ENCODE measurements at regions not wholly inside any gene's neighbourhood (a gene's known extent, or its start where the extent isn't known, plus 50 kb on each side); places are given as distances from the start of the nearest gene placed in this dataset.

DNA sequence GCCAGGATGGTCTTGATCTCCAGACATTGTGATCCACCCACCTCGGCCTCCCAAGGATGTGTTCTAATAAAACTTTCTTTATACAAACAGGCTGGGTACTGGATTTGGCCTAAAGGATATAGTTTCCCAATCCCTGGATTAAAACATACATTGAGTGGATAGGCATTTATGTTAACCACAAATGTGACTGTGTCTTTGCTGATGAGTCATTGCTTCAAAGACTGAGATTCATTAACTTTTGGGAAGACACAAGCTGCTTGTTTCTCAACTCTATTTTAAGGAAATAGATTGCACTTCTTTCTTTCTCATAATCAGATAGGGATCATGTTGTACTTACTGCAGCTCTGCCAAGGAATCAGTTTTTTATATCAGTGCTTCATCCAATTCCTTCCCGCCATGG, 131.3 kb upstream of the AGA start:
- Histone ChIP-seq H3K9ac (ENCODE audit: low read depth, low read length) (no peak overlapping the region), H3K27me3 (ENCODE audit: insufficient read depth, low read length) (no peaks in the 10 kb centered on the region), H3K9me3 (ENCODE audit: insufficient read depth, low read depth, low read length) (no peaks in the 10 kb centered on the region), H3K4me3 (ENCODE audit: low read length) (no peak overlapping the region), H3K27ac (ENCODE audit: low read length) (no peak overlapping the region), H3K36me3 (ENCODE audit: insufficient read depth, low read depth, low read length) (no peaks in the 10 kb centered on the region), H3K4me1 (ENCODE audit: insufficient read depth, low read length) (peaks cover 6% of the 10 kb centered on the region)

DNA sequence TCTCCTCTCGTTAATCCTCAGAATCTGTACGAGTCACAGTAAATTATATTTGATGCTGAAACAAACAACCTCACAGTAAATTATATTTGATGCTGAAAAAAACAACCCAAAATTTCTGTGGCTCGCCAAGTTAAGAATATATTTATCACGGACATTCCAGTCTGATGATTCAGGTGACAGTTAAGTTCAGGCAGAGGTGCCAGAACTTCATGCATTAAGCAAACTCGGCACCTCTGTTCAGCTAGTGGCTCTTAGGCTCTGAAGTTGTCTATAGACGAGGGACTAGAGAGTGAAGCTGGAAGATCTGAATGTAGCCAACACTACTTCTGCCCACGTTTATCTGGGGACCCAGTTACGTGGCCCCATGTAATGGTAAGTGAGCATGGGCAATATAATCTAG, 132.2 kb upstream of the AGA start:
- H3K9ac ChIP-seq (ENCODE audit: low read depth, low read length), result no peak overlapping the region
- no peaks in the 10 kb centered on the region for H3K9me3 ChIP-seq (ENCODE audit: insufficient read depth, low read depth, low read length)
- peaks cover 6% of the 10 kb centered on the region for H3K4me1 ChIP-seq (ENCODE audit: insufficient read depth, low read length)
- no peaks in the 10 kb centered on the region for H3K27me3 ChIP-seq (ENCODE audit: insufficient read depth, low read length)
- no peak overlapping the region for H3K4me3 ChIP-seq (ENCODE audit: low read length)
- no peak overlapping the region for H3K27ac ChIP-seq (ENCODE audit: low read length)
- H3K36me3 ChIP-seq (ENCODE audit: insufficient read depth, low read depth, low read length), result no peaks in the 10 kb centered on the region

DNA sequence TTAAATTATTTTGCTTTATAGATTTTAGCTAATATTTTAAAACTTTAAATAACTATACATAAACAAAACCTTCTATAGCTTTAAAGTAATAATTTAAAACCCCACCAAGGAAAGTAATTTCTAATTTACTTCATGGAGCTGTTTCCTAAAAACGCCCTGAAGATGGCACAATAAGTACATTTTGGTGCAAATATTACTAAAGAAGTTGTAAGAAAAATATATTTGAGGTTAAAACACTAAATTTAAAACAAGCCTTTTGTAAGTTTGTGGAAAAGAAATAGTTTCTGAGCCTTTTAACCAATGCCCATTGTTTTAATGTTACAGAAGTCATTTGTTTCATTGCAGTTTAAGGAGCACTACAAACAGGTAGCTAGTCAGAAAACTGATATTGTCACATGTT, 137.4 kb upstream of the AGA start:
- no peak overlapping the region for H3K4me3 ChIP-seq (ENCODE audit: low read length)
- H3K4me1 ChIP-seq (ENCODE audit: insufficient read depth, low read length), result no peaks in the 10 kb centered on the region
- no peaks in the 10 kb centered on the region for H3K36me3 ChIP-seq (ENCODE audit: insufficient read depth, low read depth, low read length)
- H3K9ac ChIP-seq (ENCODE audit: low read depth, low read length), result no peak overlapping the region
- H3K27ac ChIP-seq (ENCODE audit: low read length), result no peak overlapping the region
- H3K9me3 ChIP-seq (ENCODE audit: insufficient read depth, low read depth, low read length), result no peaks in the 10 kb centered on the region
- H3K27me3 ChIP-seq (ENCODE audit: insufficient read depth, low read length), result no peaks in the 10 kb centered on the region

DNA sequence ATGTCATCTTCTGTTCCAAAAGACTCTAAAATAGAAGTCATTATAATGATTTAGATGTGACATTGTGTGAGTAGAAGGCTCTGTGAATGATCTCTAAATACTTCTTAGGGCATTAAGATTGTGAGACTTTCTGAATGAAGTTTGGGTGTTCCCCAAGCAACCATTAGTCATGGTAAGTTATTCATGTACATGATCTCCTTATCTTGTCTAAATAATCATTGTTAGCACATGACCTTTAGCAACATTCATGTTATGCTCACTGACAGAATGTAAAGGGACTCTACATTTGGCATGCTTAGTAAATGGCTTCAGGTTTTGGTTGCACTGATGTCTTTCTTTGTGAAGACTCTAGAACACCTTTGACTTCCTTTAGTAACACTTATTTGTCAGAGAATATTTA, 140.8 kb upstream of the AGA start:
- Histone ChIP-seq H3K9ac (ENCODE audit: low read depth, low read length) (no peak overlapping the region), H3K36me3 (ENCODE audit: insufficient read depth, low read depth, low read length) (no peaks in the 10 kb centered on the region), H3K4me1 (ENCODE audit: insufficient read depth, low read length) (no peaks in the 10 kb centered on the region), H3K27me3 (ENCODE audit: insufficient read depth, low read length) (no peaks in the 10 kb centered on the region), H3K27ac (ENCODE audit: low read length) (no peak overlapping the region), H3K9me3 (ENCODE audit: insufficient read depth, low read depth, low read length) (no peaks in the 10 kb centered on the region), H3K4me3 (ENCODE audit: low read length) (no peak overlapping the region)

DNA sequence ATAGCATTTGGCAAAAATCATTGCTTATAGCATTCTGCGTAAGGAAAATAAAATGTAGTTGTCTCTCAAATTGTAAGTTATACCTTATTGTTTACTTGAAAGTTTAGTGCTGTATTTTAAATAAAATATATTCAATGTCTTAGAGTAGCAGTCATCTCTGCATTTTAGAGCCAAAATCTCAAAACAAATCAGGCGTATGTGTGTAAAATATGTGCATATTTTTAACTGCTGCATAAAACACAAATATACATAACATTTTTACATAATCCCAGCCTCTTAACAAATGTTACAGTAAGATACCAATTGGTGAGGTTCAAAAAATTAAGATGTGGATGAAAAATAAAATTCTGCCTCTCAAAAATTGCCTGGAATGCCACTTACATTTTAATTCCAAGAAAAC, 145.8 kb upstream of the AGA start:
- H3K27me3 ChIP-seq (ENCODE audit: insufficient read depth, low read length), result no peaks in the 10 kb centered on the region
- H3K4me3 ChIP-seq (ENCODE audit: low read length), result no peak overlapping the region
- no peaks in the 10 kb centered on the region for H3K9me3 ChIP-seq (ENCODE audit: insufficient read depth, low read depth, low read length)
- H3K27ac ChIP-seq (ENCODE audit: low read length), result no peak overlapping the region
- no peaks in the 10 kb centered on the region for H3K36me3 ChIP-seq (ENCODE audit: insufficient read depth, low read depth, low read length)
- H3K9ac ChIP-seq (ENCODE audit: low read depth, low read length), result no peak overlapping the region
- H3K4me1 ChIP-seq (ENCODE audit: insufficient read depth, low read length), result no peaks in the 10 kb centered on the region

DNA sequence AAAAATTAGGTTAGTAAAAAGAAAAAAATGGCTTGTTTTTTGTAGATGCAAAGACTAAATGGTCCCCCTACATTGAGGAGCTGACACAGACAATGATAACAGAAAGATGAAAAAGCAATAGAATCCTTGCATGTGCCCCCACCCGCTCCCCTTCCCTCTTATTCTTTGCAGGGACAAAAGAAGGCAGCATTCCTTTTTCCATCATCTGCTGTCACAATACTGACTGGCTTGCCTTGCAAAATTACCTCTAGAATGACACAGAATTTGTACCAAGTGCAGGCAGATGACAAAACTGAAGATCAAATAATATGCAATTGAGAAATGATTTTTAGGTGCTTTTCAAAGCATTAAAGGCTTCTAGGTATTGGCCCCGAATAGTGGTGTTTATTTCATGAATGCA, 153.1 kb upstream of the AGA start:
- Histone ChIP-seq H3K4me3 (ENCODE audit: low read length) (no peak overlapping the region), H3K36me3 (ENCODE audit: insufficient read depth, low read depth, low read length) (no peaks in the 10 kb centered on the region), H3K9me3 (ENCODE audit: insufficient read depth, low read depth, low read length) (no peaks in the 10 kb centered on the region), H3K27me3 (ENCODE audit: insufficient read depth, low read length) (no peaks in the 10 kb centered on the region), H3K27ac (ENCODE audit: low read length) (no peak overlapping the region), H3K9ac (ENCODE audit: low read depth, low read length) (no peak overlapping the region), H3K4me1 (ENCODE audit: insufficient read depth, low read length) (no peaks in the 10 kb centered on the region)

DNA sequence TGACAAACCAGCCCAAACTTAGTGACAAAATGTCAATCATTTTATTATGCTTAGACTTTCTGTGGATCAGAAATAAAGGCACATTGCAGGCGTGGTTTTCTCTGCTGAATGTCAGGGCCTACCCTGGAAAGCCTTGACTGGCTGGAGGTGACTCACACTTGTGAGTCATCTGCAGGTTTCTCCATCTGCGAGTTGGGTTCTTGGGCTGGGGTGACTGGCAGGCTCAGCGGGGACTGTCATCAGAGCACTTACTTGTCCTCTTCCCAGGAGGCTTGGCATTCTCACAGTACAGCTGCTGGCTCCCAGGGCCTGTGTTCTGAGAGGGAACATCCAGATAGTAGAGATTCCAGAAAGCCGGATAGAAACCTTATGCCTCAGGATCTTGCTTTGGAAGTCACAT, 153.8 kb upstream of the AGA start:
- no peaks in the 10 kb centered on the region for H3K9me3 ChIP-seq (ENCODE audit: insufficient read depth, low read depth, low read length)
- no peaks in the 10 kb centered on the region for H3K4me1 ChIP-seq (ENCODE audit: insufficient read depth, low read length)
- H3K4me3 ChIP-seq (ENCODE audit: low read length), result no peak overlapping the region
- H3K27ac ChIP-seq (ENCODE audit: low read length), result no peak overlapping the region
- H3K27me3 ChIP-seq (ENCODE audit: insufficient read depth, low read length), result no peaks in the 10 kb centered on the region
- no peaks in the 10 kb centered on the region for H3K36me3 ChIP-seq (ENCODE audit: insufficient read depth, low read depth, low read length)
- H3K9ac ChIP-seq (ENCODE audit: low read depth, low read length), result no peak overlapping the region

DNA sequence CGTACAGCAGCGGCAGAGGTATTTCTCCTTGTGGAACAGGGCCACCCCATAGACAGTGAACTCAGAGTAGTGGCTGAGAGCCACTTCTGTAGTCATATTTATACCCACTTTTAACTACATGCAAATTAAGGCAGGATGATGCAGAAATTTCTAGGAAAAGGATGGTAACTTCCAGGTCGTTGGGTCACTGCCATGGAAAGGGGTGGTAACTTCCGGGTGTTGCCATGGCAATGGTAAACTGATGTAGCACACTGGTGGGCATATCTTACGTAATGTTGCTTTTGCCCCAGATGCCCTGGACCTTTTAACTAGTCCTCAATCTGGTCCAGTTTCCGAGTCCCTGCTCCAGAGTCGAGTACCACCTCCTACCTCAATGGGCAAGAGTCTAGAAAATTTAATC, 154.8 kb upstream of the AGA start:
- Histone ChIP-seq H3K27ac (ENCODE audit: low read length) (no peak overlapping the region), H3K27me3 (ENCODE audit: insufficient read depth, low read length) (no peaks in the 10 kb centered on the region), H3K9me3 (ENCODE audit: insufficient read depth, low read depth, low read length) (no peaks in the 10 kb centered on the region), H3K4me1 (ENCODE audit: insufficient read depth, low read length) (no peaks in the 10 kb centered on the region), H3K4me3 (ENCODE audit: low read length) (no peak overlapping the region), H3K9ac (ENCODE audit: low read depth, low read length) (no peak overlapping the region), H3K36me3 (ENCODE audit: insufficient read depth, low read depth, low read length) (no peaks in the 10 kb centered on the region)

DNA sequence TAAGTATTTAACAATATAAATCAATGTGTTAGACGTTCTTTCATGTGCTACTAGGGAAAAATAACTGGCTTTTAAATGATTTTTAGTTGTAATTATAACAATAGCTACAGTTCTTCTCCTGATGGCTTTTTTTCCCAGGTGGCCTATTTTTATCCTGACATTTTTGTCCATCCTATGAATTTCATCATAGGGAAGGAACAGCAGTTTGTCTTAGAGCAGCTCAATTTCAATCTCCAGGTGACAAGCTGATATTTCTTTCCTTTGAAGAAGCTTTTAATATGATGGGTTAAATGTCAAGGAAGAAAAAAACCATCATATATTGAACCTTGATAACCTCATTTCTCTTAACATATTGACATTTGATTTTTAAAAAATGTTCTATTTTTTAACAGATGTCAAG, 163.0 kb upstream of the AGA start:
- Histone ChIP-seq H3K4me1 (ENCODE audit: insufficient read depth, low read length) (no peaks in the 10 kb centered on the region), H3K9me3 (ENCODE audit: insufficient read depth, low read depth, low read length) (no peaks in the 10 kb centered on the region), H3K9ac (ENCODE audit: low read depth, low read length) (no peak overlapping the region), H3K4me3 (ENCODE audit: low read length) (no peak overlapping the region), H3K36me3 (ENCODE audit: insufficient read depth, low read depth, low read length) (no peaks in the 10 kb centered on the region), H3K27me3 (ENCODE audit: insufficient read depth, low read length) (no peaks in the 10 kb centered on the region), H3K27ac (ENCODE audit: low read length) (no peak overlapping the region)

DNA sequence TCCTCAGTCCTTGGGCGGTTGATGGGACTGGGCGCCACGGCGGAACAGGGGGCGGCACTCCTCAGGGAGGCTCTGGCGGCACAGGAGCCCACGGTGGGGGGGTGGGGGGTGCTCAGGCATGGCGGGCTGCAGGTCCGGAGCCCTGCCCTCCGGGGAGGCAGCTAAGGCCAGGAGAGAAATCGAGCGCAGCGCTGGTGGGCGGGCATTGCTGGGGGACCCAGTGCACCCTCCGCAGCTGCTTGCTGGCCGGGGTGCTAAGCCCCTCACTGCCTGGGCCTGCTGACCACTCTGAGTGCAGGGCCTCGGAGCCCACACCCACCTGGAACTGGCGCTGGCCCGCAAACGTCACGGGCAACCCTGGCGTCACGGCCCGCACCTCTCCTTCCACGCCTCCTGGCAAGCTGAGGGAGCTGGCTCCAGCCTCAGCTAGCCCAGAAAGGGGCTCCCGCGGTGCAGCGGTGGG, 164.9 kb upstream of the AGA start:
- Histone ChIP-seq H3K27me3 (ENCODE audit: insufficient read depth, low read length) (no peaks in the 10 kb centered on the region), H3K9ac (ENCODE audit: low read depth, low read length) (no peak overlapping the region)

DNA sequence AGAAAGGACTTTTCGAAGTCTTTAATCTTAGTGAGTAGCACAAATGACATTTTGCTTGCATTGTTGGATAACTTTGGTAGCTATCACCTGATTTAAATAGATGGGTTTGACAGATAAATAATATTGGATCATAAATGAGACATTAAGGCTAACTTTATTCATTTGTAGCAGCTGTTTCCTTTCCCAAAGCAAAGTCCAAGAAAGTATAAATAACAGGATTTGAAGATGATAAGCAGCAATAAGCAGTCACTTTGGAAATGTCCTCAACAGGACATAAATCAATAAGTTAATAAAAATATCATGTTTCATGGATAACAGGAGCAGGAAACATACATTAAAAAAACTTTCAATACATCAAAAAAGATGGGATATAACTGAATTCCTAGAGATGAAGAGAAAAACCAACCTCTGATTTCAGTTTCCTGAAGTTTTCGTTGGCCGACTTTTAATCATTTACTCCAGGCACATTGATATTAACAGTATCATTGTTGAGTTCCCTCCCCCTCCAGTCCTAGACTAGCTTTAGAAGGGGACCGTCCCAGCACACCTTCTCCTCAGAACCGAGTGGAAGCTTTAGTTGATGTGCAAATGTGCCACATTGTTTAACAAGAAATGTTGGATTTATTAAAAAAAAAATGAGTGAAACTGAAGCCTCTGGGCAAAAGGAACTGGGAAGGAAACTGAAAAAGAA, 169.9 kb upstream of the AGA start:
- H3K9ac ChIP-seq (ENCODE audit: low read depth, low read length), result no peak overlapping the region
- no peak overlapping the region for H3K27ac ChIP-seq (ENCODE audit: low read length)
- H3K36me3 ChIP-seq (ENCODE audit: insufficient read depth, low read depth, low read length), result no peaks in the 10 kb centered on the region
- H3K9me3 ChIP-seq (ENCODE audit: insufficient read depth, low read depth, low read length), result no peaks in the 10 kb centered on the region
- H3K4me1 ChIP-seq (ENCODE audit: insufficient read depth, low read length), result peaks cover 4% of the 10 kb centered on the region; the same call in 1 of the 2 replicates
- no peaks in the 10 kb centered on the region for H3K27me3 ChIP-seq (ENCODE audit: insufficient read depth, low read length)
- no peak overlapping the region for H3K4me3 ChIP-seq (ENCODE audit: low read length)

More for the DNA sequence above, 164.9 kb upstream of the AGA start:
- H3K36me3 ChIP-seq (ENCODE audit: insufficient read depth, low read depth, low read length), result no peaks in the 10 kb centered on the region
- peaks cover 4% of the 10 kb centered on the region; the same call in 1 of the 2 replicates for H3K4me1 ChIP-seq (ENCODE audit: insufficient read depth, low read length)
- H3K27ac ChIP-seq (ENCODE audit: low read length), result no peak overlapping the region
- no peak overlapping the region for H3K4me3 ChIP-seq (ENCODE audit: low read length)
- no peaks in the 10 kb centered on the region for H3K9me3 ChIP-seq (ENCODE audit: insufficient read depth, low read depth, low read length)

DNA sequence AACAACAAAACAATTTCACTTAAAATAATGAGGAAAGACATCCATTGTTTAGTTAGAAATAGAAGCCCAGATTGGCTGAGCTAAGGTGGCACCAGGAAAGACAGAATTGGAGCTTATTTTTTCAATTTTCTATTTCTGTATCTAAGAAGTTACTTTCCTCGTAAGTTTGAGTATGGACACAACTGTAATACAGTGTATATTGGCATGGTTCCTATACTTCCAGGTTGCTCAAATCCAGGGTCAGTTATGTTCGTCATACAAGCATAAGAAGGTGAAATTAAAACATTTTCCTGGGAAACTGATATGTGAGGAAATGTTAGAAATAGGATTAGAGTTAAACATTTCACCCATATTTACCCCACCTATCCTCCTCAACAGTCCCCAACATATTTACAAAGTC, 170.4 kb upstream of the AGA start:
- H3K36me3 ChIP-seq (ENCODE audit: insufficient read depth, low read depth, low read length), result no peaks in the 10 kb centered on the region
- H3K4me1 ChIP-seq (ENCODE audit: insufficient read depth, low read length), result peaks cover 4% of the 10 kb centered on the region; the same call in 1 of the 2 replicates
- no peaks in the 10 kb centered on the region for H3K27me3 ChIP-seq (ENCODE audit: insufficient read depth, low read length)
- no peaks in the 10 kb centered on the region for H3K9me3 ChIP-seq (ENCODE audit: insufficient read depth, low read depth, low read length)
- no peak overlapping the region for H3K9ac ChIP-seq (ENCODE audit: low read depth, low read length)
- H3K27ac ChIP-seq (ENCODE audit: low read length), result no peak overlapping the region
- H3K4me3 ChIP-seq (ENCODE audit: low read length), result no peak overlapping the region

Measured in iPS-20b (cell line).